Calu3 (cell line): ENCODE measurements at regions not wholly inside any gene's neighbourhood (a gene's known extent, or its start where the extent isn't known, plus 50 kb on each side); places are given as distances from the start of the nearest gene placed in this dataset.

Experiments used
- BruUV-seq: library from RNA; stranded (reverse); fragments of 400-500 nt; replicated peaks from 2 replicates; lab custom pipeline; 2021; lab: Mats Ljungman, UMichigan
- CTCF ChIA-PET: fragments of 300-600 bp; sonication (Branson Sonifier 250); formaldehyde crosslinking; loops from one replicate; lab custom pipeline; 2022; ENCODE audit warnings: antibody characterized with exemption; lab: Charles Lee
- DNase-seq: peaks from one replicate; pipeline ENCODE4 v3.0.0; 2022
- H3K27ac Mint-ChIP-seq: one replicate; pipeline ENCODE4 v1.8.0; 2022; ENCODE audit warnings: mixed read lengths; ENCODE audit not compliant: unreplicated experiment
- H3K27me3 Mint-ChIP-seq: one replicate; pipeline ENCODE4 v1.8.0; 2022; ENCODE audit warnings: mixed read lengths; ENCODE audit not compliant: unreplicated experiment
- H3K36me3 Mint-ChIP-seq: one replicate; pipeline ENCODE4 v1.8.0; 2022; ENCODE audit warnings: mild to moderate bottlenecking, moderate library complexity, mixed read lengths; ENCODE audit not compliant: insufficient read depth, unreplicated experiment
- H3K4me1 Mint-ChIP-seq: one replicate; pipeline ENCODE4 v1.8.0; 2022; ENCODE audit warnings: mild to moderate bottlenecking, low read depth, mixed read lengths; ENCODE audit not compliant: unreplicated experiment
- H3K4me3 Mint-ChIP-seq: one replicate; pipeline ENCODE4 v1.8.0; 2022; ENCODE audit warnings: mild to moderate bottlenecking, low read depth, moderate library complexity, mixed read lengths; ENCODE audit not compliant: unreplicated experiment
- H3K9me3 Mint-ChIP-seq: one replicate; pipeline ENCODE4 v1.8.0; 2022; ENCODE audit warnings: low read depth, mixed read lengths; ENCODE audit not compliant: unreplicated experiment
- CTCF ChIP-seq: fragments of 200-600 bp; IDR thresholded peaks from one replicate; pipeline ENCODE4 v1.8.0; 2022; ENCODE audit warnings: antibody characterized with exemption; ENCODE audit not compliant: unreplicated experiment
- intact Hi-C: fragments of 100-400 bp; cut with micrococcal nuclease; formaldehyde crosslinking; loops from one replicate; pipeline ENCODE4 v1.10.0; 2022; ENCODE audit not compliant: unreplicated experiment

- CTCF ChIA-PET, result no interaction called here
- no peak for DNase-seq
- no TSS peak for BruUV-seq
- H3K4me3 Mint-ChIP-seq, result no peak overlapping the region
- H3K27ac Mint-ChIP-seq, result no peak overlapping the region
- no peaks in the 10 kb centered on the region for H3K9me3 Mint-ChIP-seq
- no peaks in the 10 kb centered on the region for H3K27me3 Mint-ChIP-seq
- H3K4me1 Mint-ChIP-seq, result no peaks in the 10 kb centered on the region
- no peak for TF ChIP-seq CTCF
- no peaks in the 10 kb centered on the region for H3K36me3 Mint-ChIP-seq
- intact Hi-C loops, result no loop called here
Observed at GRCh38 chr3:106936337-106936736, 440.9 kb upstream of the CCDC54 start.

DNA sequence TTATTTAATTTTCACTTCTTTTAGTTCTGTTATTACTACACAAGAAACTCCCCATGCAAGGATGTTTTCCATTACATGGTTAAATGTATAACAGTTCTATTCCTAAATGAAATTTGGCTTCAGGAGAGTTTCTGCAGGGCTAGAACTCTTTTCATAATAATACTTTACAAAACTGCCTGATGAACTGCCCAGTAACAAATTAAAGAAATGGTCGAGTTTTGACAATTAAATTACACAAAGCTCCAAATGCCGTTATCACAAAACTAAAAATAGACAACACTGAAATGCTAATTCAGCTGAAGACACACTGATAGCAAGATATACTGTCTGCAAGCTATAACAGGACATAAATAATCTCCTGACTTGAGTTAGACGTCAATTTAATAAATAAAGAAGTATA is 435.2 kb upstream of the CCDC54 start:
- no peaks in the 10 kb centered on the region for H3K27me3 Mint-ChIP-seq
- no peaks in the 10 kb centered on the region for H3K36me3 Mint-ChIP-seq
- H3K9me3 Mint-ChIP-seq, result peaks cover 4% of the 10 kb centered on the region
- intact Hi-C loops, result no loop called here
- H3K4me1 Mint-ChIP-seq, result no peaks in the 10 kb centered on the region
- no peak overlapping the region for H3K4me3 Mint-ChIP-seq
- TF ChIP-seq CTCF, result no peak
- DNase-seq, result no peak
- CTCF ChIA-PET, result no interaction called here
- no peak overlapping the region for H3K27ac Mint-ChIP-seq
- BruUV-seq, result no TSS peak

GRCh38 chr3:106943071-106943470 is 434.2 kb upstream of the CCDC54 start:
- peaks cover 4% of the 10 kb centered on the region for H3K9me3 Mint-ChIP-seq
- TF ChIP-seq CTCF, result no peak
- no peak for DNase-seq
- BruUV-seq, result no TSS peak
- no peaks in the 10 kb centered on the region for H3K36me3 Mint-ChIP-seq
- H3K27ac Mint-ChIP-seq, result no peak overlapping the region
- H3K4me1 Mint-ChIP-seq, result no peaks in the 10 kb centered on the region
- H3K4me3 Mint-ChIP-seq, result no peak overlapping the region
- intact Hi-C loops, result no loop called here
- no peaks in the 10 kb centered on the region for H3K27me3 Mint-ChIP-seq
- CTCF ChIA-PET, result interaction anchor here (0.6 kb wide), 1 partner anchor 35 kb away, joined by 4 read pairs; no protein-coding TSS in a partner anchor

GRCh38 chr3:106945435-106945834 is 431.8 kb upstream of the CCDC54 start:
- H3K4me3 Mint-ChIP-seq, result no peak overlapping the region
- H3K4me1 Mint-ChIP-seq, result no peaks in the 10 kb centered on the region
- TF ChIP-seq CTCF, result no peak
- no peaks in the 10 kb centered on the region for H3K27me3 Mint-ChIP-seq
- peaks cover 4% of the 10 kb centered on the region for H3K9me3 Mint-ChIP-seq
- H3K36me3 Mint-ChIP-seq, result no peaks in the 10 kb centered on the region
- intact Hi-C loops, result no loop called here
- no peak for DNase-seq
- no TSS peak for BruUV-seq
- no peak overlapping the region for H3K27ac Mint-ChIP-seq
- CTCF ChIA-PET, result no interaction called here
